Activated CD8-positive, alpha-beta memory T cell treated with anti-CD3 and anti-CD28 coated beads, Interleukin-2, amount 50 U/mL, for 24 hours (primary cell): ENCODE measurements at regions not wholly inside any gene's neighbourhood (a gene's known extent, or its start where the extent isn't known, plus 50 kb on each side); places are given as distances from the start of the nearest gene placed in this dataset.
A peak's percentile ranks its signal among the peaks of the same experiment; 100 is the strongest.
"Not testable (repeated sequence)": the region's sequence is repeated elsewhere in the genome, so short reads cannot be mapped to it uniquely, and the experiment has no call there.

ENCODE experiments used
- DNase-seq: peaks from one replicate; pipeline ENCODE4 v3.0.0-alpha.2; 2020; ENCODE audit errors: extremely low read depth

DNA sequence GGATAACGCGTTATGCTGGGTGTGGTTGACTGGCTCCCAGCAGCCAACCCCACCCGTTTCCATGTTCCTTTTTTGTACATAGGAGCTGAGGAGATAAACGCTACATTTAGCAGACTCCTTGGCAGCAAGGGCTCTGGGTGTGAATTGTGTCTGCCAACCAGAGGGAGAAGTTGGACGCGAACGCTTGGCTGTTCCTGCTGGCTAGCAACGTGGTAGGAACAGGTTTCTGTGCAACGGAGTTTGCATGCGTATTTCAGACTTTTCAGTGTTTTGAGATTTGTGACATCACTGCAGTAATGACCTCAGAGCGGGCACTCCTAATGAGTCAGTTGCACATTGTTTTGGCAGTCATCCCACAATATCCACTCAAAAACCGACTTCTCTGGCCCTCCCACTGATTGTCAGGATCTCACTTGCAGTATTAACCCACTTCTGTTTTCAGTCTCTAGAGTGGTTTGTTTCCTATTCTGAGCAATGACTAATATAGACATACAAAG, 98.7 kb upstream of the RGS1 start:
- no peak for DNase-seq

DNA sequence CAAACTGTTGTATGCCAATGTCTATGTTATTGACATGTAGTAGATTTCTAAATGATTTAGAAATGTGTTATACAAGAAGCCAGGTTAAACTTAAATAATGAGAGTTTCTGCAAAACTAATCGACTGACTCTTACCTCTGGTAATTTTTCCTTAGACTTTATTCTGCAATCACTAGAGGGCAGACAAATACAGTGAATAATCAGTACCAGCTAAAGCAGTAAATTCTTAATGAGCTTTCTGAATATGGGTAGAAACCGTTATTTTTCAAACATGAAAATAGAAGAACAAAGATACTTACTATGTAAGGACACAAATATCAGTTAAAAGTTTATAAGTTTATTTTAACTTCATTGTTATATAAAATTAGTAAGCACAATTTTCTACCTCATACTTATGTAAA, 97.9 kb upstream of the RGS1 start:
- no peak for DNase-seq

DNA sequence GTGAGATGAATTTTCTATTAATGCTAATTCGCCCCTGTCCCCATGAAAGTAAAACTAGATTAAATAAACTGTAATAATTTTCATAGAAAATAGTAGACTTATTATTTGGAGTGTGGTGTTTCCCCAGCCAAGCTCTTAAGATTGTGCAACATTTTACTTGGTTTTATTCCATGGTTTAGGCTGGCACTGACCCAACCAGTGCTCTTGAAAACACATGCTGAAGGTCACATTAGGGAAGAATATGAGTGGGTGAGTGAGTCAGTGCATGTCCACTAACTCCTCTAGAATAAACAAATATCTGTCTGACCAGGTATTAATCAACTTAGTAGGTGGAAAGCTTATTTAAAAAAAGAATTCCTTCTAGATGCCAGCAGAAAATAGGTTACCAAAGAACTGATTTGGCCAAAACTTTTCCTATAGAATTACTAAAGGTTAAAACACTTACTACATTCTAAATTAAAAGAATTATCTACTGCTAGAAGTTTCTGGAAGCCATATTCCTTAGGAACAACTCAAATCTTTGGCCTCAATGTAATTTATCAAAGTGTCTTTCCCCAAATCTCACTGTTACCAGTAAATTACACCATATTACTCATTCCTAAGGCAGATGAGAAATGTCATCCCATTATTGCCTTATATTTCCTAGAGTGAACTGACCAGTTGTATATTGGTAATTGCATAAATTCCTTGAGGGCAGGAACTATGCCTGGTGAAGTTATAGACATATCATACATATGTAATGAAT, 89.7 kb upstream of the RGS1 start:
- DNase-seq = no peak

GRCh38 chr1:192488058-192488457, 87.5 kb upstream of the RGS1 start:
- no peak for DNase-seq

DNA sequence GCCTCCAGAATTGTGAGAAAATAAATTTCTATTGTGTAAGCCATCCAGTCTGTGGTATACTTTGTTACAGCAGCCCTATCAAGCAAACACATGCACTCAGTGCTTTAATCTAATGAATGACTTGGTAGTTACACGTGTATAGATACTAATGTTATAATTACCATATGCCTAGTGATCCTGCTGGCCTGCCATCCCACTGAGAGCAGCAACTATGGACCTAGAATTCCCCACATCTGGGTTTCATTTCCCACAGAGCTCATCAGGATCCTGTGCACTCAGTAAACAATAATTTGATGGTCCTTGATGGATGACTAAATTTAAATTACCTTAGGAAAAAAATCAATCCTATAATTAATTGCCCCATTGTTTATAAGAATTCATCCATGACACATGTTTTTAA, 86.5 kb upstream of the RGS1 start:
- no peak for DNase-seq

GRCh38 chr1:192489748-192490147, 85.8 kb upstream of the RGS1 start:
- DNase-seq = no peak

DNA sequence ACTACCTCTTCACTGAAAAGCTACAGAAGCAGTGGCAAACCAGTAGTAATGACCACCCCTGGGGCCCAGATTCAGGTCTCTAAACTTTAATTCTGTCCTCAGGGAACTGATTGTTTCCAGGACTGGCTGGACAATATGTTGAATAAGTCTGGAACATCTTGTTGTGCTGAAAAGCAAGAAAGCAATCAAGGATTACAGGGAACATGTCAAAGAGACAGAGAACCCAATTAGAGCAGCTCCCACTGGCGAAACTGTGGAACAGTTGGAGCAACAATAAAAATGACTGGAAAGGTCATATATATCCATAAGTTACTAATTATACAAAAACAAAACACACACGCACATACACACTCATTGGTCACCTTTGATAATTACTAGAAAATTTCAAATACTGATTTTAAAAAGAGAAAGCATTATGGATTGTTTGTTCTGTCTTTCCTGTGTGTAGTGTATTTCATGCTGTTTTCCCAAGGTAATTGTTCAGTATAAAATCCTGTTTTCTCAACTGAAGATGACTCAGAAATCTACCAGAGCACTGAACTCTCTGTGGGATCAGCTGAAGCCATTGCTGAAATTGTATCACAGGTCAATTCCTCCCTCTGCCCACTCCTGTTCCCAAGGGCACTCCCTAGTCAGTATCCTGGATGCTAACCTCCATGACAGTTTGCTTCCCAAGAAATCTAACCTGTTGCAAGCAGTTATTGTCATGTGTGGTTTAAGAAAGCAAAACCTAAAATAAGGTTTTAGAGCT, 83.6 kb upstream of the RGS1 start:
- DNase-seq = no peak

DNA sequence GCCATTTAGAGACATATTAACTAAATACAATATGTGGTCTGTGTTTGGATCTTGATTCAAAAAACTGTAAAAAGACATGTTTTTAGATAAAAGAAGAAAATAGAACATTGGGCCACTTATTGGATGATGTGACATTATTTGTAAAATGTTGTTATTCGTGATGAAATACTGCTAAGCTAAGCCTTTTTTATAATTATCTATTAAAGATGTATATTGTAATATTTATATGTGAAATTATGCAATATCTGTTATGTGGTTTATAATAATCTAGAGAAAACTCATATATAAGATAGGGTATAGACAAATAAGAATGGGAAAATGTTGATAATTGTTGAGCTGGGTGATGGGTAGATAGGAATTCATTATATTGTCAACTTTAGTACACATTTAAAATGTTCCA, 82.0 kb upstream of the RGS1 start:
- no peak for DNase-seq

DNA sequence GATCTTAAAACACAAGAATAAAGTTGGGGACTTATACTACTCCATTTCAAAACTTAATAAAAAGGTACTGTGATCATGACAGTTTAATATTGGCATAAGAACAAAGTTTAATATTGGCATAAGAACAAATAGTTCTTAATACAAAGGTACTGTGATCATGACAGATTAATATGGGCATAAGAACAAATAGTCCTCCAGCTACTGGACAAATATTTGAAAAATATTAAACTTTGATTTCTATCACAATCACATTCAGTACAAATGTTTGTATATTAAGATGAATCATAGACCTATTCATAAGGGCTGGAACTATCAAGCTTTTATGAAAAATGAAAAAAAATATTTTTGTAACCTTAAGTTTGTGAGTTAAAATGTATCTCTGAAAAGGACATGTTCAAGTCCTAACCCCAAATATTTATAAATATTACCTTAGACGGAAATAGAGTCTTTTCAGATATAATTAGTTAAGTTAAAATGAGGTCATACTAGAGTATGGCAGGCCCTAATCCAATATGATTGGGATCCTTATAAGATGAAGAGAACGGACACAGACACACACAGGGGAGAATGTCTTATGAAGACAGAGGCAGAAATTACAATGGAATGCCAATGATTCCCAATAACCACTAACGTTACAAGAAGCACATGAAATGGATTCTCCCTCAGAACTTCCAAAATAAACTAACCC, 79.1 kb upstream of the RGS1 start:
- no peak for DNase-seq

DNA sequence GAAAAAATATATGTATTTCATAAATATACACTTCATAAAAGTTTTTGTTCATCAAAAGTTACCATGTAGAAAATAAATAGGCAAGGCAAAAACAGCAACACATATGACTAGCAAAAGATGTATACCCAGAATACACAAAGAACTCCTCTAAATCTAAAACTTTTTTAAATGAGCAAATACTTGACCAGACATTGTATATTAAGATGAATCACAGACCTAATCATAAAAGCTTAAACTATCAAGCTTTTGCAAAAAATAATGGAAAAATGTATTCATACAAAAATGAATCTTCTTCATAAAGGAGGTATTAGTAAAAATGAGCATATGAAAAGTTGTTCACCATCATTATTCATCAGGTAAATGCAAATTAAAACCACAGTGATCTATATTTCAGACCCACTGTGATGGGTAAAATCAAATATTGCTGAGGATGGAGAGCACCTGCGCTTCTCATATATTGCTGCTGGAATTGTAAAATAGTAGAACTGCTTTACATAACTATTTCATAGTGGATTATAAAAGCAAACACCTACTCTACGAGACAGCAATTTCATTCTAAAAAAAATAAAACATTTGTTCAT, 78.3 kb upstream of the RGS1 start:
- DNase-seq = no peak

GRCh38 chr1:192498092-192498491, 77.5 kb upstream of the RGS1 start:
- not testable (repeated sequence) for DNase-seq

DNA sequence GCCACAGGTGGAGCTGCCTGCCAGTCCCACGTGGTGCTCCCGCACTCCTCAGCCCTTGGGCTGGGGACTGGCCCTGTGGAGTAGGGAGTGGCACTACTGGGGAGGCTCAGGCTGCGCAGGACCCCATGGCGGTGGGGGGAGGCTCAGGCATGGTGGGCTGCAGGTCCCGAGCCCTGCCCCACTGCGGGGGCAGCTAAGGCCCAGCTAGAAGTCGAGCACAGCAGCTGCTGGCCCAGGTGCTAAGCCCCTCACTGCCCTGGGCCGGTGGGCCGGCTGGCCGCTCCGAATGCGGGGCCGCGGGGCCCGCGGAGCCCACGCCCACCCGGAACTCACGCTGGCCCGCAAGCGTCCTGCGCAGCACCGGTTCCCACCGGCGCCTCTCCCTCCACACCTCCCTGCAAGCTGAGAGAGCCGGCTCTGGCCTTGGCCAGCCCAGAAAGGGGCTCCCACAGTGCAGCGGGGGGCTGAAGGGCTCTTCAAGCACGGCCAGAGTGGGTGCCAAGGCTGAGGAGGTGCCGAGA, 76.5 kb upstream of the RGS1 start:
- DNase-seq = not testable (repeated sequence)

DNA sequence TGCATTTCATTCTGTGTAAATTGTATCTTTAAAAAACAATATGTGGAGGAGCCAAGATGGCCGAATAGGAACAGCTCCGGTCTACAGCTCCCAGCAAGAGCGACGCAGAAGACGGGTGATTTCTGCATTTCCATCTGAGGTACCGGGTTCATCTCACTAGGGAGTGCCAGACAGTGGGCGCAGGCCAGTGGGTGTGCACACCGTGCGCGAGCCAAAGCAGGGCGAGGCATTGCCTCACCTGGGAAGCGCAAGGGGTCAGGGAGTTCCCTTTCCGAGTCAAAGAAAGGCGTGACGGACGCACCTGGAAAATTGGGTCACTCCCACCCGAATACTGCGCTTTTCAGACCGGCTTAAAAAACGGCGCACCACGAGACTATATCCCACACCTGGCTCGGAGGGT, 75.0 kb upstream of the RGS1 start:
- DNase-seq = not testable (repeated sequence)

GRCh38 chr1:192506741-192507155, 68.8 kb upstream of the RGS1 start:
- no peak for DNase-seq

DNA sequence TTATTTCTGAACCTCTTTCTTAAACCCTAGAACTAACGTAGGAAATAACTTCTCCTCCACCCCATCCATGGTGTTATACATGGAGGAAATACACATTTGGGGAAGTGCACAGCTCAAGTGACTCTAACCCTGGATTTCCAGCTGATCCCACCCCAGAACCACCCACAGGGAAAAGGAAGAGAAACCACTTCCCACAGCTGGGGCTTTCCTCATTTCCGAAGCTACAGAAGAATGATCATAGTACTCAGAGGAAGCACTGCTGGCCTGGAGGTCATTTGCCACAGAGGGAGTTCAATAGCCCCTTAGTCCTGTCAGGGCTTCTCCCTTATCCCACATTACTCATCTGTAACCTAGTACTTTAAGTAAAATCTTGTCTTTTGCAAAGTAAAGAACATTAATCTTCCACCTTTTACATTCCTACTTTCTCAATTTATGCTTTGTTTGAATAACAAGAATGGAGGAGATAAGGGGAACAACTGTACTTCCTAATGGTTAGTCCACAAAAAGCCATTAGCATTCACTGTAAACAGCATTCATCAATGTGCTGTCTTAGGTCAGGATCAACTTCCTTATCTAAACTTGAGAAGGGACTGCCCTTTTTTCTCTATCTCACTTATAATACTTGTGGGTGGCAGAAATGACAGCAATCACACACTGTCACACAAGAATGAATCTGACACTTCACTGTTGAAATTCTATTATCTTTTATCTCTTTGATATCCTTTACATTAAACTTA, 63.0 kb upstream of the RGS1 start:
- no peak for DNase-seq

DNA sequence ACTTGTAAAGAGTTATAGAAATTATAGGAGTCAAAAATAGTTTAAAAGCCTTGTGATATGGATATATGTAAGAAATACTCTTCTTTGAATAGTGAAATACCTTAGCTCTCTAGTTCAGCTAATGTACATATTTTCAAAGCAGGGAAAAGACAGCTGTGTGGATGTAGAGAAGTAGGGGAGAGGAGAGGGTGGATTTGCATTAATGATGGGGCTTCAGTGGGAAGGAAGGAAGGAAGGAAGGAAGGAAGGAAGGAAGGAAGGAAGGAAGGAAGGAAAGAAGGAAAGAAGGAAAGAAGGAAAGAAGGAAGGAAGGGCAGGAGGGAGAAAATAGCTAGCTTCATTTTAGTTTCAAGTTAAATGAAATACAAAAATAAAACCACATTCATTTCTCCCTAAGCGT, 62.4 kb upstream of the RGS1 start:
- no peak for DNase-seq

DNA sequence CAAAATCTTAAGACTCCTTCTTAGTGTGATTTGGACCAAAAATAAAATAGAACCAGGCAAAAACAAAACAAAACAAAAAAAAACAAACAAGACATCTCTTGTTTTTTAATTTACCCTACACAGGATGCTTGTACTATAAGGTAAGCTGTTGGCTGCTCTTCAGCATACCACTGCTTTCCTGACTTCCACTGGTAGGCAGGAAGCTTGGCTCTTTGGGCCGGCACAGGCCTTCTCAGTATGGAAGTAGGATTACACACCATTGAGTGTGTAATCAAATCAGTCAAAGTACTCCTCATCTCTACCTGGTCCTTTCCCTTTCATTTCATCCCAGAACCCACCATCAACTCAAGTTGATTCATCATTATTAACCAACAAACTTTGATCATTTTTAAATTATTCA, 61.9 kb upstream of the RGS1 start:
- DNase-seq = no peak

GRCh38 chr1:192516776-192517297, 58.7 kb upstream of the RGS1 start:
- DNase-seq = peak; percentile 38

DNA sequence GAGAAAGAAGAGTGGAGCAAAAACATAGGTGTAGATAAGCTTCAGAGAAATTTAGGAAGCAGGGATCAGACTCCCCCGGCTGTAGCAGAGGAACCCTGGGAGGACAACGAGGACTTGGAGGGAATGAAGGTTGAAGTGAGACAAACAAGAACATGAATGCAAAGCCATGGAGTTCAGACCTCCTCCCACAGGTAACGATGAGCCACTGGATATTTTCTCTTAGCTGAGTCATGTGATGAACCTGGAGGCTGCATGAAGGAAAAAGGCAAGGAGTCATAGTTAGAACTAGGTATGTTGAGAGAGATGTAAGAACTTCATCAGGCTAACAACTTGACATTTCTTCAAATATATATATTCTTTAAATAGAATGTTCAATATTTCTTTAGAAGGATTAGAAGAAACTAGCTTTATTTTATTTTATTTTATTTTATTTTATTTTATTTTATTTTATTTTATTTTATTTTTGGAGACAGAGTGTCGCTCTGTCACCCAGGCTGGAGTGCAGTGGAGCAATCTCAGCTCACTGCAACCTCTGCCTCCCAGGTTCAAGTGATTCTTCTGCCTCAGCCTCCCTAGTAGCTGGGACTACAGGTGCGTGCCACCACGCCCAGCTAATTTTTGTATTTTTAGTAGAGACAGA, 57.7 kb upstream of the RGS1 start:
- DNase-seq = not testable (repeated sequence)

DNA sequence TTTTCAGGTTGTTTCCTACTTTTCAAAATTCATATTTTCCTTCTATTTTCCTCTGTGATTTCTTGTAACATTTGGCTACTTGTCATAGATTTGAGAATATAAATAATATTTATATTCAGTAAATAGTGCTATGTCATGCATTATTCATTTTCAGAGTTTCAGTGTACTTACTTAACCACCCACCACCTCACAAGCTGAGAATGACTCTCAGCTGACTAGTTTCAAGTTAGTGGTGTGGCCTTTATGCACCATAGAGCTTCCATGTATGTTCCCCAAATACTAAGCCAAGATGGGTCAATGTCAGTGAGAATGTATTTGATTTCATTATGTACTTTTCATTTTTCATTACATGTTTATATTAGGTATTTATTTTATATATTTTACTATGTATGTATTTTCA, 56.9 kb upstream of the RGS1 start:
- no peak for DNase-seq

DNA sequence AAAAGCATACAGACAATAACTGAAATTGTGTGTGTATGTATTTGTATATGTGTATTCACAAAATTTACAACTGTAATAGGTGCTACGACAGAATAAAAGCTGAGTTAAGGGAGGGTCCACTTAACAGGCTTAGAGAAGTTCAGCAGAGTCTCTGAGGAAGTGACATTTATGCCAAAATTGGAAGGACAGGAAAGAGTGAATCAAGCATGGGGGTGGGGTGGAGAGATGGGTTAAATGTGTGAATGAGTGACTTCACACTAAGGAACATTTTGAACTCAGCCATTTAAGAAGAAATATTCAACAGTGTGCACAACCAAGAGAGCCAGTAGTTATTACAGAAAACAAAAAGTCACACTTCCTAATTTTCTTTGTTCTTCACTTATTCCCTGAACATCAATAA, 53.8 kb upstream of the RGS1 start:
- no peak for DNase-seq
